Progenitor cell of endocrine pancreas (in vitro differentiated cells): ENCODE measurements at regions not wholly inside any gene's neighbourhood (a gene's known extent, or its start where the extent isn't known, plus 50 kb on each side); places are given as distances from the start of the nearest gene placed in this dataset.
"Not testable (repeated sequence)": the region's sequence is repeated elsewhere in the genome, so short reads cannot be mapped to it uniquely, and the experiment has no call there.

Source experiments
- DNase-seq: peaks from one replicate; pipeline ENCODE4 v3.0.0; 2021; ENCODE audit warnings: low spot score; ENCODE audit not compliant: unreplicated experiment
- H3K27ac Mint-ChIP-seq: 2 replicates; pipeline ENCODE4 v1.8.0; 2021; ENCODE audit warnings: mild to moderate bottlenecking, moderate library complexity, mixed read lengths
- H3K27me3 Mint-ChIP-seq: 2 replicates; pipeline ENCODE4 v1.8.0; 2021; ENCODE audit warnings: mixed read lengths
- H3K36me3 Mint-ChIP-seq: 2 replicates; pipeline ENCODE4 v1.8.0; 2022; ENCODE audit warnings: mixed read lengths; ENCODE audit not compliant: insufficient read depth
- H3K4me1 Mint-ChIP-seq: 2 replicates; pipeline ENCODE4 v1.8.0; 2021; ENCODE audit warnings: low read depth, mixed read lengths
- H3K4me3 Mint-ChIP-seq: 2 replicates; pipeline ENCODE4 v1.8.0; 2021; ENCODE audit warnings: low read depth, mild to moderate bottlenecking, moderate library complexity, mixed read lengths
- H3K9me3 Mint-ChIP-seq: 2 replicates; pipeline ENCODE4 v1.8.0; 2021; ENCODE audit warnings: low read depth, mixed read lengths

DNA sequence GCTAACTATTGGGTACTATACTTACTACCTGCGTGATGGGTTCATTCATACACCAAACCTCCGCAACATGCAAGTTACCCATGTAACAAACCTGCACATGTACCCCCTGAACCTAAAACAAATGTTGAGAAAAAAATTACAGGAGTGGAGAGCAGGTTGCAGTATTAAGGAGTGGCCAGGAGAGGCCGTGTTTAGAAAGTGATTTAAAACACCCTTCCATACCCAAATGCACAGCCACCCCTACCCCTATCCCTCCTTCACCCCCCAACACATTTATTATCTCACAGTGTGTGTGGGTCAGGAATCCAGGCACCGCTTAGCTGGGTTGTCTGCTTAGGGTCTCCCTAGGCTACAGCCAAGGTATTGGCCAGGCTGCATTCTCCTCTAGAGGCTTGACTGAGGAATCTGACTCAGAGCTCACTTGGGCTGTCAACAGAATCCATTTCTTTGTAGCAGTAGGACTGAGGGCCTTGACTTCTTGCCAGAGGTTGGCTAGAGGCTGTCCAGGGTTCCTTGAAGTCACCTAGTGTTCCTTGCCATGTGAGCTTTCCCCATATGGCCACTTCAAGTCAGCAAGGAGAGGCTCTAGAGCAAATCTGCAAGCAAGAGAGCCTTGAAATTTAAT is 115.3 kb upstream of the NBPF8 start:
- not testable (repeated sequence) for H3K36me3 Mint-ChIP-seq, H3K27ac Mint-ChIP-seq, DNase-seq, H3K4me3 Mint-ChIP-seq, H3K27me3 Mint-ChIP-seq, H3K9me3 Mint-ChIP-seq, H3K4me1 Mint-ChIP-seq

GRCh38 chr1:120298487-120298886 is 116.3 kb upstream of the NBPF8 start:
- DNase-seq, H3K9me3 Mint-ChIP-seq, H3K4me1 Mint-ChIP-seq, H3K36me3 Mint-ChIP-seq, H3K27ac Mint-ChIP-seq, H3K27me3 Mint-ChIP-seq, H3K4me3 Mint-ChIP-seq: not testable (repeated sequence)

GRCh38 chr1:120297345-120297953 is 117.4 kb upstream of the NBPF8 start:
- H3K9me3 Mint-ChIP-seq, H3K4me3 Mint-ChIP-seq, DNase-seq, H3K36me3 Mint-ChIP-seq, H3K27ac Mint-ChIP-seq, H3K4me1 Mint-ChIP-seq, H3K27me3 Mint-ChIP-seq: not testable (repeated sequence)

DNA sequence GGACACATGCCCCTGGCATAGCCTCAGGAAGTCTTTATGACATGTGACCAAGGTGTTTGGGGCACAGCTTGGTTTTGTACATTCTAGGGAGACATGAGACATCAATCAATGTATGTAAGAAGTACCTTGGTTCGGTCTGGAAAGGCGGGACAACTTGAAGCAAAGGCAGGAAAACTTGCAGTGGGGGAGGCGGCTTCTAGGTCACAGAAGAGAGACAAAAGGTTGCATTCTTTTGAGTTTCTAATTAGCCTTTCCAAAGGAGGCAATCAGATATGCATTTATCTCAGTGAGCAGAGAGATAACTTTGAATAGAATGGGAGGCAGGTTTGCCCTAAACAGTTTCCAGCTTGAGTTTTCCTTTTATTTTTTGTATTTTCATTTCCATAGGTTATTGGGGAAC is 113.8 kb upstream of the SEC22B start:
- H3K4me1 Mint-ChIP-seq, H3K27me3 Mint-ChIP-seq, H3K4me3 Mint-ChIP-seq, DNase-seq, H3K36me3 Mint-ChIP-seq, H3K9me3 Mint-ChIP-seq, H3K27ac Mint-ChIP-seq: not testable (repeated sequence)

GRCh38 chr1:120289601-120290074 is 113.3 kb upstream of the SEC22B start:
- H3K27me3 Mint-ChIP-seq, H3K27ac Mint-ChIP-seq, H3K4me1 Mint-ChIP-seq, H3K4me3 Mint-ChIP-seq, H3K36me3 Mint-ChIP-seq, H3K9me3 Mint-ChIP-seq, DNase-seq: not testable (repeated sequence)

GRCh38 chr1:120288814-120289600 is 112.7 kb upstream of the SEC22B start:
- not testable (repeated sequence) for H3K27me3 Mint-ChIP-seq, H3K9me3 Mint-ChIP-seq, H3K4me1 Mint-ChIP-seq, H3K4me3 Mint-ChIP-seq, H3K27ac Mint-ChIP-seq, DNase-seq, H3K36me3 Mint-ChIP-seq

DNA sequence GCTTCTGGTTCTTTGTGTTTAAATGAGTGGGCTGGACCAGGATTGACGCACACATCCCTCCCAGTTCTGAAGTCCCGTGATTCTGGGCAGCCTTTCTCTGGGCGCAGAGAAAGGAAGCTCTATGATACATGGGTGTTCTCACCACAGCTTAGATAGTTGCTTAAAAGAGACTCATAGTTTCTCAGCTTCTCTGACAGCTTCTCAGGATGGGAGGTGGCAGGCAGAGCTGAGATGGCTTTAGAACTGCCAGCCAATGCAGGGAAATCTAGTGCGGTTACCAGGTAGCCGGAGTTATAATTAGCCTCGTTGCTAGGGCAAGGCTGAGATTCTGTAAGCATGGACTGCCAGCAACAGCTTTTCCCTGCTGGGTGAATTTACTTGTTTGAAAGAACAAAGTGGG is 111.8 kb upstream of the SEC22B start:
- not testable (repeated sequence) for H3K4me1 Mint-ChIP-seq, H3K4me3 Mint-ChIP-seq, H3K9me3 Mint-ChIP-seq, H3K27me3 Mint-ChIP-seq, DNase-seq, H3K27ac Mint-ChIP-seq, H3K36me3 Mint-ChIP-seq

DNA sequence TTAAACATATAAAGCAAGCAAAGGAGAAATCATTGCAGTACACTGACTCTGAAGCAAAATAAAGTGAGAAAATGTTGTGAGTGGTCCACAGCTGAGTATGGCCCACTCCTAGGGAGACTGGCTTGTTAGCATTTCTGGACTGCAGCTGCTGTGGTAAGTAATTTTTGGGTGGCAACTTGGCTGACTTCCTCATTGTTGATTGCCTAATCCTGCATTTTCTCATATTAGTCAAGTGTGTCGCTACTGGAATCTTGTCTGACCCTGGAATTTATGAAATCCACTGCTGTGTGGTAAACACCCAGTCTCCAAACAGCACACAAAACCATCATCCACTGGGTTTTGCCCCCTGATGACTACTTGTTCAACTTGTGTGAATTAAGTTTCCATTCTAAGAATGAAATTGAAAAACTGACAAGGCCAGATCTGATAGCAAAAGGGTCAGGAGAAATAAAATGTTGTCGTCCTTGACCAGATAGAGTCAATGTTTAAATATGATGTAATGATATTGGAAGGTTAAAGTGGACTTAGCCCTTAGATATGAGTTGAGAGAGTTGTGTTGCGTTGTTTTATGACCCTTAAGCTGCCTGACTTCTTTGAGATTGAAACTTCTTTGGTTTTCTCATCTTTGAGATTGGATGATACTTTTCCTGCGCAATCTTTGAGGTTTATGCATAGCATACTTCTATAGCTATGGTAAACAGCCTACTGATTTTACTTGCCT is 106.6 kb upstream of the SEC22B start:
- not testable (repeated sequence) for DNase-seq, H3K27me3 Mint-ChIP-seq, H3K9me3 Mint-ChIP-seq, H3K36me3 Mint-ChIP-seq, H3K27ac Mint-ChIP-seq, H3K4me3 Mint-ChIP-seq, H3K4me1 Mint-ChIP-seq

DNA sequence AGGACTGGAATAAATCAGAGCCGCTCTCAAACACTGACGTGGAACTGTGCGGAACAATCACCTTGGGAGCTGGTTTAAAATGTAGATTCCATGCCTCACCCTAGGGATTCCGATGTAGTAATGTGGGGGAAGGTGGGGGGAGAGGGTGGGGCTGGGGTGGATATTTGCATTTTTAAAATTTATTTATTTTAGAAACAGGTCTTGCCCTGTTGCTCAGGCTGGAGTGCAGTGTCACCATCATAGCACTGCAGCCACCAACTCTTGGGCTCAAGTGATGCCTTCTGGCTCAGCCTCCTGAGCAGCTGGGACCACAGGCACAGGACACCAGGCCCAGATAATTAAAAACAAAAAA is 101.9 kb upstream of the SEC22B start:
- not testable (repeated sequence) for H3K36me3 Mint-ChIP-seq

DNA sequence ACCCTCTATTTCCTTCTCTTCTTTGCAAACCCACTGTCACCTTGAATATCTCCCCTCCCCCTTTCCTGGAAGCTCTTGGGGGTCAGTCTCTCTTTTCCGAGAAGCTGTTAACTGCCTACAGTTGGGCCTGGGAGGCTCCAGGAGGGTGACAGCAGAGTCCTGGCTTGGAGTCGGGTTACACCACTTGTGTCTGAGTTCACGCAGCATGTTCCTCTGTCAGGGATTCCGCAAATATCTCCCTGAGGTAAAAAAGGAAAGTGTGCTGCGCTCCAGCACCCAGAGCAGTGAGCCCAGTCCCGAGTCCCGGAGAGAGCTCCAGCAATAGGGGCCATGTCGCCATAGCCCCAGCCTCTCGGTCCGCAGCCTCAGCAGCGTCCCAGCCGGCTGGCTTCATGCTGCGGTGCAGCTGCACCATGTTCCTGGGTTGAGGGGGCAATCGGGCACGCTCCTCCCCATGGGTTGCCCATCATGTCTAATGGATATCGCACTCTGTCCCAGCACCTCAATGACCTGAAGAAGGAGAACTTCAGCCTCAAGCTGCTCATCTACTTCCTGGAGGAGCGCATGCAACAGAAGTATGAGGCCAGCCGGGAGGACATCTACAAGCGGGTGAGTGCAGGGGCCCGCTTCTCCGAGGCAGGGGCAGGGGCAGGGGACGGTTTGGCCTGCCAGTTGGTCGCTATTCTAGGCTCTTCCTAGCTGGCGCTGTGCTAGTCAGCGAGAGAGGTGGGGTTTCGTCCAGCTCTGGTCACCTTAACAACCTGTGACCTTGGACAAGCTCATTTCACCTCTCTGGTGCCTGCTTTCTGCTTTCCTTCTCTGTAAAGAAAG is 101.3 kb upstream of the SEC22B start:
- H3K36me3 Mint-ChIP-seq, DNase-seq: not testable (repeated sequence)

More for the DNA sequence above, 101.9 kb upstream of the SEC22B start:
- not testable (repeated sequence) for H3K9me3 Mint-ChIP-seq, H3K4me1 Mint-ChIP-seq, H3K27me3 Mint-ChIP-seq, H3K27ac Mint-ChIP-seq, H3K4me3 Mint-ChIP-seq, DNase-seq

GRCh38 chr1:120276710-120277109 is 100.4 kb upstream of the SEC22B start:
- not testable (repeated sequence) for H3K36me3 Mint-ChIP-seq, H3K27ac Mint-ChIP-seq

More for the DNA sequence above, 101.3 kb upstream of the SEC22B start:
- not testable (repeated sequence) for H3K9me3 Mint-ChIP-seq, H3K27ac Mint-ChIP-seq, H3K4me1 Mint-ChIP-seq, H3K4me3 Mint-ChIP-seq, H3K27me3 Mint-ChIP-seq

GRCh38 chr1:120274438-120274837 is 98.1 kb upstream of the SEC22B start:
- not testable (repeated sequence) for H3K27ac Mint-ChIP-seq, H3K4me3 Mint-ChIP-seq, H3K36me3 Mint-ChIP-seq, DNase-seq, H3K27me3 Mint-ChIP-seq, H3K4me1 Mint-ChIP-seq, H3K9me3 Mint-ChIP-seq

More at GRCh38 chr1:120276710-120277109, 100.4 kb upstream of the SEC22B start:
- H3K4me1 Mint-ChIP-seq, DNase-seq, H3K4me3 Mint-ChIP-seq, H3K9me3 Mint-ChIP-seq, H3K27me3 Mint-ChIP-seq: not testable (repeated sequence)
